ENCODE measurements at regions not wholly inside any gene's neighbourhood (a gene's known extent, or its start where the extent isn't known, plus 50 kb on each side); places are given as distances from the start of the nearest gene placed in this dataset.

DNA sequence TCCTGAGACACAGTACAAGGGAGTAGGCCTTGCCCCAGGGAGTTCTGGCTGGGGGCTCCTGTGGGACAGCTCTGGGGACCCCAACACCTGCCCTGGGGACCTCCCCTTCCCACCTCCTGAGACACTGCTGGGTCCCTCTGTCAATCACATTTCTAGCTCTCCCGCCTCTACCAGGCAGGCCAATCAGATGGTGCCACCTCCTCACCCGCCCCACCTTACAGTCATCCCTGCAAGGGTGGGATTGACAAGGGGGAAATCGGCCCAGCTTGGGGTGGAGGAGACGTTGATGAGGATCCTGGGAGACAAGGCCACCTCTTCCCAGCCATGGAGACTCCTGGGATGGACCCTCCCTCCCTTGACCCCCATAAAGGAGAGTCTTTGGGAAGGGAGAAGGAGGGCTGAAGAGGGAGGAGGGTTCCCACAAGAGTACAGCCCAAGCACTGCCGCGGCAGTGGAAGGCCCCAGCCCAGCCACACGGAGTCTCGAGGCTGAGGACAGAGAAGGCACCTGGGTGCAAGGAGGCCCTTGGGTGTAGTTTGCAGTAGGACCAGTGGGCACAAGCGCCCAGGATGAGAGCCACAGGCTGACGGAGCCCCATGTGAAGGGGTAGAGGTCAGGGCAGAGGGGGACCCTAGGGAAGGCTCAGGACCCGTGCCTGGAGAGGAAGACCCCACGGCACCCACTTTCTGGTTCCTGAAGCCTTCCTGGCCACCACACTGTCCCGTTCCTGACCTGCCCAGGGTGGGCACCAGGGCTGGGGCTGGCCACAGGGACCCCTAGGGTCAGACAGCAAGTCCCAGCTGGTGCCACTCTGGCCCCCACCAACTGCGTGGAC, 109.9 kb upstream of the OTOS start:
- Histone ChIP-seq H2BK12ac (ENCODE audit: low read length) (peak overlapping the region; percentile 88), H3K14ac (ENCODE audit: low read length) (no peak overlapping the region), H3K18ac (ENCODE audit: low read length) (peak overlapping the region; percentile 97), H3K4me2 (ENCODE audit: insufficient read depth, low read length, poor library complexity, severe bottlenecking) (no peak overlapping the region), H3K4ac (ENCODE audit: low read length) (peak overlapping the region; percentile 1), H2AK5ac (ENCODE audit: low read depth, low read length) (peak overlapping the region; percentile 99), H3K79me1 (ENCODE audit: low read depth, low read length) (no peaks in the 10 kb centered on the region), H4K91ac (ENCODE audit: low read depth, low read length, poor library complexity) (peak overlapping the region; percentile 53), H3K4me3 (ENCODE audit: low read length in 2 of 2) (no peak overlapping the region), H4K8ac (ENCODE audit: low read depth, low read length) (peak overlapping the region; percentile 84), H2BK15ac (ENCODE audit: low read length) (peak overlapping the region; percentile 99), H2BK120ac (ENCODE audit: low read depth, low read length) (peak overlapping the region; percentile 6), H3K36me3 (replicated peaks in 1 of 2; ENCODE audit: control insufficient read depth in 2 of 2, insufficient read depth in 2 of 2, low read length in 2 of 2) (no peaks in the 10 kb centered on the region), H2AFZ (ENCODE audit: low read length) (peak overlapping the region; percentile 92), H2BK5ac (ENCODE audit: low read length) (peak overlapping the region; percentile 33), H3K9me3 (replicated peaks in 1 of 2; ENCODE audit: control insufficient read depth in 2 of 2, insufficient read depth in 1 of 2, low read depth in 1 of 2, low read length in 2 of 2) (no peaks in the 10 kb centered on the region), H3K27ac (replicated peaks; ENCODE audit: low read length) (no peak overlapping the region), H3K9ac (ENCODE audit: low read depth, low read length, poor library complexity) (no peak overlapping the region), H3K4me1 (ENCODE audit: control insufficient read depth in 2 of 2, insufficient read depth in 1 of 2, low read depth in 1 of 2, low read length in 2 of 2) (peaks cover 28% of the 10 kb centered on the region in 2 donors), H3K27me3 (ENCODE audit: control insufficient read depth in 3 of 3, insufficient read depth in 3 of 3, low read depth in 1 of 3, low read length in 3 of 3) (no peaks in the 10 kb centered on the region), H3K23ac (ENCODE audit: low read depth, low read length, poor library complexity) (peak overlapping the region; percentile 25)
- no peak for DNase-seq (ENCODE audit: low spot score)
- no CpG with 5 or more reads among the region's 14 CpGs for WGBS, 2 donors (ENCODE audit: extremely low coverage in 2 of 2, insufficient read length in 2 of 2, insufficient replicate concordance in 1 of 2)

DNA sequence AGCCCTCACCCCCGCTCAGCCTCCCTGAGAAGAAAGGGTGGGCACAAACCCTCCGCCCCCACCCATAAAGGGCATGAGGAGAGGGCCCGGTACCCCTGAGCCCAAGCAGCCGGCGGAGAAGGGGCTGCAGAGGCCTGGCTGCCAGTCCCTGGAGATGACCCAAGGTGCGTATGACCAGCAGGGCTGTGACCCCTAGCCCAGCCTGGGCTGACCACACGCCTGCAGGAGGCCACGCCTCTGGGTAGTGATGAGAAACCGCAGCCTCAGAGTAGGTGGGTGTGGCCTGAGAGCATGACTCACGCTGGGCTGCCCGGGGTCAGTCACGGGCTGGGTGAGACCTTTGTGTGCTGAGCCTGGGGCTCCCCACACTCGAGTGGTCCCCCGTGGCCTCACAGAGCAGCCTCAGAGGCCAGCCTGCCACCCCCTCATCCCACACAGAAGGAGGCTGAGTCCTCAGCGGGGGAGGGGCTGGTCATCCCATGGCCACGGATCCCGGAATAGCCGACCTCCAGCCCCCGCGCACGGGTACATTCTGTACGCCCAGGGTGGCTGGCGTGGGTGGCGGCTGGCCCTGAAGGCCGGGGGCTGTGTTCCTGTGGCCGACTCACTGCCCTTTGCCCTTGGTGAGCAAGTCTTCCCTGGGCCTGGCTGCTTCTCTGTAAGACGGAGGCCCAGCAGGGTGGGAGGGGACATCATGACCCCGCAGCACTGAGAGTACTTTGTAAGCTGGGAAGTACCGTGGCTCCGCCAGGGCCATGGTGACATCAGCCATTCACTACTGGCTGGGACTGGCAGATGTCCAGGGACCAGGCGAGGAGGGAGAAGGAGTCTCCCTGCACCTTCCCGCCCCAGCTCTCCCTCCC, 110.8 kb upstream of the OTOS start:
- no peaks in the 10 kb centered on the region for H3K27me3 ChIP-seq (ENCODE audit: control insufficient read depth in 3 of 3, insufficient read depth in 3 of 3, low read depth in 1 of 3, low read length in 3 of 3)
- H3K4me1 ChIP-seq (ENCODE audit: control insufficient read depth in 2 of 2, insufficient read depth in 1 of 2, low read depth in 1 of 2, low read length in 2 of 2) = peaks cover 28 to 37% of the 10 kb centered on the region in 2 donors
- peak; percentile 38 for DNase-seq (ENCODE audit: low spot score)
- peak overlapping the region; percentile 84 for H4K8ac ChIP-seq (ENCODE audit: low read depth, low read length)
- H2BK5ac ChIP-seq (ENCODE audit: low read length) = peak overlapping the region; percentile 33
- peak overlapping the region; percentile 99 for H2BK15ac ChIP-seq (ENCODE audit: low read length)
- peak overlapping the region; percentile 97 for H3K18ac ChIP-seq (ENCODE audit: low read length)
- no peak overlapping the region for H3K4me2 ChIP-seq (ENCODE audit: insufficient read depth, low read length, poor library complexity, severe bottlenecking)
- H3K9ac ChIP-seq (ENCODE audit: low read depth, low read length, poor library complexity) = peak overlapping the region; percentile 61
- H2BK120ac ChIP-seq (ENCODE audit: low read depth, low read length) = peak overlapping the region; percentile 6
- H3K9me3 ChIP-seq (replicated peaks in 1 of 2; ENCODE audit: control insufficient read depth in 2 of 2, insufficient read depth in 1 of 2, low read depth in 1 of 2, low read length in 2 of 2) = no peaks in the 10 kb centered on the region
- H2AFZ ChIP-seq (ENCODE audit: low read length) = peak overlapping the region; percentile 92
- peak overlapping the region in 1 of 2 donors; percentile 35 for H3K4me3 ChIP-seq (ENCODE audit: low read length in 2 of 2)
- peak overlapping the region; percentile 1 for H3K4ac ChIP-seq (ENCODE audit: low read length)
- peak overlapping the region; percentile 42 for H3K27ac ChIP-seq (replicated peaks; ENCODE audit: low read length)
- H2BK12ac ChIP-seq (ENCODE audit: low read length) = peak overlapping the region; percentile 88
- no peaks in the 10 kb centered on the region for H3K36me3 ChIP-seq (replicated peaks in 1 of 2; ENCODE audit: control insufficient read depth in 2 of 2, insufficient read depth in 2 of 2, low read length in 2 of 2)
- peak overlapping the region; percentile 99 for H2AK5ac ChIP-seq (ENCODE audit: low read depth, low read length)
- peak overlapping the region; percentile 1 for H3K23ac ChIP-seq (ENCODE audit: low read depth, low read length, poor library complexity)
- H3K14ac ChIP-seq (ENCODE audit: low read length) = peak overlapping the region; percentile 41
- H3K79me1 ChIP-seq (ENCODE audit: low read depth, low read length) = no peaks in the 10 kb centered on the region
- WGBS, 2 donors (ENCODE audit: extremely low coverage in 2 of 2, insufficient read length in 2 of 2, insufficient replicate concordance in 1 of 2) = no CpG with 5 or more reads among the region's 32 CpGs
- H4K91ac ChIP-seq (ENCODE audit: low read depth, low read length, poor library complexity) = no peak overlapping the region

GRCh38 chr2:240251848-240252190, 111.4 kb upstream of the OTOS start:
- Histone ChIP-seq H3K79me1 (ENCODE audit: low read depth, low read length) (no peaks in the 10 kb centered on the region), H3K27ac (replicated peaks; ENCODE audit: low read length) (peak overlapping the region; percentile 20), H2BK12ac (ENCODE audit: low read length) (no peak overlapping the region), H3K18ac (ENCODE audit: low read length) (peak overlapping the region; percentile 97), H4K91ac (ENCODE audit: low read depth, low read length, poor library complexity) (no peak overlapping the region), H3K4me3 (ENCODE audit: low read length in 2 of 2) (peak overlapping the region in 1 of 2 donors; percentile 35), H2AFZ (ENCODE audit: low read length) (peak overlapping the region; percentile 92), H3K9me3 (replicated peaks in 1 of 2; ENCODE audit: control insufficient read depth in 2 of 2, insufficient read depth in 1 of 2, low read depth in 1 of 2, low read length in 2 of 2) (no peaks in the 10 kb centered on the region), H3K36me3 (replicated peaks in 1 of 2; ENCODE audit: control insufficient read depth in 2 of 2, insufficient read depth in 2 of 2, low read length in 2 of 2) (no peaks in the 10 kb centered on the region), H2AK5ac (ENCODE audit: low read depth, low read length) (peak overlapping the region; percentile 99), H3K4me2 (ENCODE audit: insufficient read depth, low read length, poor library complexity, severe bottlenecking) (no peak overlapping the region), H3K23ac (ENCODE audit: low read depth, low read length, poor library complexity) (no peak overlapping the region), H3K4ac (ENCODE audit: low read length) (no peak overlapping the region), H3K27me3 (ENCODE audit: control insufficient read depth in 3 of 3, insufficient read depth in 3 of 3, low read depth in 1 of 3, low read length in 3 of 3) (no peaks in the 10 kb centered on the region), H2BK5ac (ENCODE audit: low read length) (no peak overlapping the region), H2BK15ac (ENCODE audit: low read length) (peak overlapping the region; percentile 76), H4K8ac (ENCODE audit: low read depth, low read length) (no peak overlapping the region), H3K9ac (ENCODE audit: low read depth, low read length, poor library complexity) (no peak overlapping the region), H2BK120ac (ENCODE audit: low read depth, low read length) (no peak overlapping the region), H3K14ac (ENCODE audit: low read length) (peak overlapping the region; percentile 26), H3K4me1 (ENCODE audit: control insufficient read depth in 2 of 2, insufficient read depth in 1 of 2, low read depth in 1 of 2, low read length in 2 of 2) (peaks cover 28 to 38% of the 10 kb centered on the region in 2 donors)
- WGBS, 2 donors (ENCODE audit: extremely low coverage in 2 of 2, insufficient read length in 2 of 2, insufficient replicate concordance in 1 of 2) = no CpG with 5 or more reads among the region's 6 CpGs
- no peak for DNase-seq (ENCODE audit: low spot score)
